Esophagus muscularis mucosa (tissue), 3 donors: ENCODE measurements at regions not wholly inside any gene's neighbourhood (a gene's known extent, or its start where the extent isn't known, plus 50 kb on each side); places are given as distances from the start of the nearest gene placed in this dataset.

Experiments
- CTCF ChIP-seq, 3 experiments: fragments of 200-600 bp in 2 of 3; fragments of 450-650 bp in 1 of 3; sonication (generic) in 2 of 3; IDR thresholded peaks; one replicate each; pipeline ENCODE4 v1.5.1; 2017 to 2019; ENCODE audit warnings: antibody characterized with exemption in 3 of 3, mild to moderate bottlenecking in 2 of 3, moderate library complexity in 1 of 3
- POLR2A ChIP-seq: fragments of 450-650 bp; IDR thresholded peaks from one replicate; pipeline ENCODE4 v1.6.1; 2017; ENCODE audit warnings: antibody characterized with exemption, moderate library complexity, mild to moderate bottlenecking, low read depth

- no peak for TF ChIP-seq CTCF (IDR thresholded peaks at IDR 0.05)
- no peak for TF ChIP-seq POLR2A
Observed at GRCh38 chr3:90128391-90128790, 1021.0 kb downstream of the EPHA3 start.
